H9 (cell line): ENCODE measurements at regions not wholly inside any gene's neighbourhood (a gene's known extent, or its start where the extent isn't known, plus 50 kb on each side); places are given as distances from the start of the nearest gene placed in this dataset.

Experiments used
- DNase-seq: peaks from one replicate; pipeline ENCODE4 v3.0.0-alpha.2; 2017
- H2AFZ ChIP-seq: one replicate; pipeline ENCODE4 v1.6.1; 2013; ENCODE audit warnings: mild to moderate bottlenecking, low read length, control low read depth, moderate library complexity
- H2AK5ac ChIP-seq: 2 replicates; pipeline ENCODE4 v1.6.1; 2013; ENCODE audit warnings: low read length, control low read depth, mixed read lengths; ENCODE audit not compliant: insufficient read length
- H2BK120ac ChIP-seq: one replicate; pipeline ENCODE4 v1.6.1; 2013; ENCODE audit warnings: low read depth, mild to moderate bottlenecking, low read length, control low read depth, inconsistent platforms; ENCODE audit not compliant: poor library complexity, severe bottlenecking
- H2BK12ac ChIP-seq: 2 replicates; pipeline ENCODE4 v1.6.1; 2013; ENCODE audit warnings: low read length, control low read depth, mixed read lengths, low read depth; ENCODE audit not compliant: insufficient read length
- H2BK15ac ChIP-seq: 2 replicates; pipeline ENCODE4 v1.6.1; 2013; ENCODE audit warnings: low read depth, low read length, control low read depth
- H2BK20ac ChIP-seq: one replicate; pipeline ENCODE4 v1.6.1; 2013; ENCODE audit warnings: low read depth, mild to moderate bottlenecking, low read length, control low read depth, inconsistent platforms; ENCODE audit not compliant: poor library complexity, severe bottlenecking
- H2BK5ac ChIP-seq: 2 replicates; pipeline ENCODE4 v1.6.1; 2013; ENCODE audit warnings: low read length, control low read depth, mixed read lengths; ENCODE audit not compliant: insufficient read length
- H3K14ac ChIP-seq: 2 replicates; pipeline ENCODE4 v1.6.1; 2013; ENCODE audit warnings: low read length, control low read depth; ENCODE audit not compliant: insufficient read depth
- H3K18ac ChIP-seq: 2 replicates; pipeline ENCODE4 v1.6.1; 2013; ENCODE audit warnings: low read depth, mild to moderate bottlenecking, mixed read lengths, low read length, control low read depth; ENCODE audit not compliant: insufficient read length
- H3K23ac ChIP-seq: 2 replicates; pipeline ENCODE4 v1.6.1; 2013; ENCODE audit warnings: low read length, control low read depth, mixed read lengths, low read depth; ENCODE audit not compliant: insufficient read length
- H3K23me2 ChIP-seq: 2 replicates; pipeline ENCODE4 v1.6.1; 2013; ENCODE audit warnings: low read depth, mild to moderate bottlenecking, mixed read lengths, low read length, control low read depth; ENCODE audit not compliant: insufficient read length, poor library complexity, severe bottlenecking
- H3K27ac ChIP-seq: 2 replicates; pipeline ENCODE4 v1.5.1; 2013; ENCODE audit warnings: low read length, control low read depth, mixed read lengths, low read depth; ENCODE audit not compliant: insufficient read length
- H3K27me3 ChIP-seq: 2 replicates; pipeline ENCODE4 v1.6.1; 2013; ENCODE audit warnings: low read length, control low read depth, inconsistent platforms; ENCODE audit not compliant: insufficient read depth
- H3K4ac ChIP-seq: 2 replicates; pipeline ENCODE4 v1.6.1; 2013; ENCODE audit warnings: low read depth, mild to moderate bottlenecking, control low read depth, inconsistent platforms, low read length, moderate library complexity
- H3K4me1 ChIP-seq: 2 replicates; pipeline ENCODE4 v1.6.1; 2013; ENCODE audit warnings: low read length, control low read depth, inconsistent platforms; ENCODE audit not compliant: insufficient read depth
- H3K4me2 ChIP-seq: 2 replicates; pipeline ENCODE4 v1.6.1; 2013; ENCODE audit warnings: low read length, control low read depth, mixed read lengths; ENCODE audit not compliant: insufficient read length, insufficient read depth
- H3K56ac ChIP-seq: 2 replicates; pipeline ENCODE4 v1.6.1; 2013; ENCODE audit warnings: low read depth, mild to moderate bottlenecking, mixed read lengths, low read length, control low read depth; ENCODE audit not compliant: insufficient read length
- H3K79me1 ChIP-seq: 2 replicates; pipeline ENCODE4 v1.6.1; 2013; ENCODE audit warnings: low read depth, mild to moderate bottlenecking, moderate library complexity, low read length, control low read depth, inconsistent platforms; ENCODE audit not compliant: insufficient read depth, poor library complexity, severe bottlenecking
- H3K79me2 ChIP-seq: 2 replicates; pipeline ENCODE4 v1.6.1; 2013; ENCODE audit warnings: low read length, control low read depth, inconsistent platforms; ENCODE audit not compliant: insufficient read depth
- H3K9ac ChIP-seq: 2 replicates; pipeline ENCODE4 v1.6.1; 2013; ENCODE audit warnings: low read length, control low read depth, mixed read lengths; ENCODE audit not compliant: insufficient read length; ENCODE audit errors: extremely low read depth
- H3K9me3 ChIP-seq: one replicate; pipeline ENCODE4 v1.6.1; 2013; ENCODE audit warnings: low read depth, low read length, inconsistent platforms; ENCODE audit not compliant: control insufficient read depth
- H3T11ph ChIP-seq: one replicate; pipeline ENCODE4 v1.6.1; 2013; ENCODE audit warnings: mild to moderate bottlenecking, low read length, control low read depth, inconsistent platforms
- H4K20me1 ChIP-seq: one replicate; pipeline ENCODE4 v1.6.1; 2013; ENCODE audit not compliant: control insufficient read depth, insufficient read length, insufficient read depth
- H4K5ac ChIP-seq: 2 replicates; pipeline ENCODE4 v1.6.1; 2013; ENCODE audit warnings: low read depth, mild to moderate bottlenecking, mixed read lengths, low read length, control low read depth; ENCODE audit not compliant: insufficient read length
- H4K8ac ChIP-seq: replicated peaks from 2 replicates; pipeline ENCODE4 v1.6.1; 2013; ENCODE audit warnings: low read length, control low read depth, mixed read lengths, low read depth; ENCODE audit not compliant: insufficient read length
- H4K91ac ChIP-seq: 2 replicates; pipeline ENCODE4 v1.6.1; 2013; ENCODE audit warnings: low read depth, mild to moderate bottlenecking, moderate library complexity, mixed read lengths, low read length, control low read depth; ENCODE audit not compliant: insufficient read length
- H3K27ac Mint-ChIP-seq, 3 experiments: 2 replicates in 2 of 3; 3 replicates in 1 of 3; pipeline ENCODE4 v1.8.0; 2020 to 2021; ENCODE audit warnings: mixed read lengths in 3 of 3, mild to moderate bottlenecking in 1 of 3, moderate library complexity in 1 of 3
- H3K27me3 Mint-ChIP-seq: 2 replicates; pipeline ENCODE4 v1.8.0; 2021; ENCODE audit warnings: low read depth, mild to moderate bottlenecking, moderate library complexity, mixed read lengths
- H3K36me3 Mint-ChIP-seq, 3 experiments: 2 replicates in 2 of 3; 3 replicates in 1 of 3; pipeline ENCODE4 v1.8.0; 2020 to 2021; ENCODE audit warnings: low read depth in 3 of 3, mixed read lengths in 3 of 3; ENCODE audit not compliant: insufficient read depth in 1 of 3
- H3K4me1 Mint-ChIP-seq, 2 experiments: 2 replicates each; pipeline ENCODE4 v1.8.0; 2020; ENCODE audit warnings: mixed read lengths in 2 of 2
- H3K4me3 Mint-ChIP-seq, 2 experiments: 2 replicates in 1 of 2; 3 replicates in 1 of 2; pipeline ENCODE4 v1.8.0; 2020 to 2021; ENCODE audit warnings: mild to moderate bottlenecking in 2 of 2, mixed read lengths in 2 of 2, moderate library complexity in 1 of 2
- H3K9me3 Mint-ChIP-seq, 2 experiments: 2 replicates in 1 of 2; 3 replicates in 1 of 2; pipeline ENCODE4 v1.8.0; 2020; ENCODE audit warnings: mild to moderate bottlenecking in 2 of 2, mixed read lengths in 2 of 2, moderate library complexity in 1 of 2
- CTCF ChIP-seq: fragments of 200-600 bp; sonication (generic); conservative IDR thresholded peaks from 3 replicates; pipeline ENCODE4 v1.8.0; 2021; ENCODE audit warnings: antibody characterized with exemption, mild to moderate bottlenecking
- WGBS: extraction: QIAGEN DNeasy Blood & Tissue Kit; methylation state at CpG from one replicate; pipeline ENCODE4 v1.1.7; 2013; ENCODE audit warnings: missing lambda C conversion rate, low lambda C conversion rate, mixed read lengths; ENCODE audit not compliant: insufficient read length; ENCODE audit errors: extremely low coverage; 5-methylcytosine and 5-hydroxymethylcytosine counted together

- Histone ChIP-seq H3K4me1 (no peaks in the 10 kb centered on the region; the same call in 1 of the 2 replicates), H4K5ac (no peak overlapping the region), H3K4me2 (no peak overlapping the region), H2BK15ac (no peak overlapping the region), H2BK5ac (no peak overlapping the region), H3K9me3 (no peaks in the 10 kb centered on the region), H3K79me2 (no peaks in the 10 kb centered on the region), H3K23me2 (no peaks in the 10 kb centered on the region), H3T11ph (no peak overlapping the region), H4K91ac (no peak overlapping the region), H4K8ac (no peak overlapping the region), H3K27ac (no peak overlapping the region), H3K23ac (no peak overlapping the region), H2BK12ac (no peak overlapping the region), H2AK5ac (no peak overlapping the region), H2AFZ (no peak overlapping the region), H2BK120ac (no peak overlapping the region), H3K56ac (no peak overlapping the region), H3K14ac (no peak overlapping the region), H3K9ac (no peak overlapping the region), H3K79me1 (no peaks in the 10 kb centered on the region), H4K20me1 (no peaks in the 10 kb centered on the region), H3K18ac (no peak overlapping the region), H3K4ac (no peak overlapping the region), H2BK20ac (no peak overlapping the region), H3K27me3 (peaks cover 31% of the 10 kb centered on the region; the same call in 1 of the 2 replicates)
- H3K9me3 Mint-ChIP-seq, result peaks cover 0 to 3% of the 10 kb centered on the region in 2 experiments; a peak in 1 of 5 replicates
- peaks cover 12 to 35% of the 10 kb centered on the region in 2 experiments for H3K4me1 Mint-ChIP-seq
- no peaks in the 10 kb centered on the region for H3K36me3 Mint-ChIP-seq
- H3K4me3 Mint-ChIP-seq, result no peak overlapping the region
- H3K27me3 Mint-ChIP-seq, result peaks cover 97% of the 10 kb centered on the region
- H3K27ac Mint-ChIP-seq, result no peak overlapping the region
- no peak for DNase-seq
- TF ChIP-seq CTCF, result no peak
- WGBS, result no CpG with 5 or more reads among the region's 7 CpGs
Measured at GRCh38 chr10:100662067-100662466, 83.3 kb upstream of the PAX2 start.
